OCI-LY1 (cell line): ENCODE measurements at regions not wholly inside any gene's neighbourhood (a gene's known extent, or its start where the extent isn't known, plus 50 kb on each side); places are given as distances from the start of the nearest gene placed in this dataset.

ENCODE experiments used
- H2AFZ ChIP-seq: fragments of 200-600 bp; sonication (generic), shearing (Covaris generic); 2 replicates; pipeline ENCODE4 v1.6.0; 2014; ENCODE audit warnings: antibody characterized with exemption, mild to moderate bottlenecking, low read length
- H3F3A ChIP-seq: fragments of 200-600 bp; sonication (generic), shearing (Covaris generic); 2 replicates; pipeline ENCODE4 v1.6.0; 2014; ENCODE audit warnings: mild to moderate bottlenecking, antibody characterized with exemption, low read length, moderate library complexity; ENCODE audit not compliant: insufficient read depth
- H3K27ac ChIP-seq: fragments of 200-600 bp; sonication (generic); 2 replicates; pipeline ENCODE4 v1.5.1; 2014; ENCODE audit warnings: low read length, mixed run types, mild to moderate bottlenecking, low read depth; ENCODE audit not compliant: poor library complexity, severe bottlenecking
- H3K27me3 ChIP-seq: fragments of 200-600 bp; sonication (generic); 2 replicates; pipeline ENCODE4 v1.6.0; 2014; ENCODE audit warnings: antibody characterized with exemption, mild to moderate bottlenecking, low read length, moderate library complexity; ENCODE audit not compliant: insufficient read depth
- H3K36me3 ChIP-seq: fragments of 200-600 bp; sonication (generic); 2 replicates; pipeline ENCODE4 v1.6.1; 2014; ENCODE audit warnings: mild to moderate bottlenecking, antibody characterized with exemption, low read length, moderate library complexity, mixed read lengths; ENCODE audit not compliant: insufficient read depth
- H3K4me1 ChIP-seq: fragments of 200-600 bp; sonication (generic); 2 replicates; pipeline ENCODE4 v1.5.1; 2014; ENCODE audit warnings: mild to moderate bottlenecking, low read length, moderate library complexity; ENCODE audit not compliant: insufficient read depth, severe bottlenecking
- H3K4me2 ChIP-seq: fragments of 200-600 bp; sonication (generic), shearing (Covaris generic); 2 replicates; pipeline ENCODE4 v1.6.1; 2014; ENCODE audit warnings: low read length
- H3K4me3 ChIP-seq: fragments of 200-600 bp; sonication (generic); 2 replicates; pipeline ENCODE4 v1.5.1; 2014; ENCODE audit warnings: low read length, low read depth, mild to moderate bottlenecking, mixed read lengths; ENCODE audit not compliant: poor library complexity, severe bottlenecking
- H3K79me2 ChIP-seq: fragments of 200-600 bp; shearing (Covaris generic); 2 replicates; pipeline ENCODE4 v1.6.1; 2016; ENCODE audit warnings: mixed run types, low read length, mixed read lengths; ENCODE audit not compliant: insufficient read depth
- H3K9ac ChIP-seq: fragments of 200-600 bp; sonication (generic), shearing (Covaris generic); 2 replicates; pipeline ENCODE4 v1.6.1; 2014; ENCODE audit warnings: mild to moderate bottlenecking, low read length, mixed read lengths
- H3K9me2 ChIP-seq: fragments of 200-600 bp; sonication (generic), shearing (Covaris generic); 2 replicates; pipeline ENCODE4 v1.6.1; 2014; ENCODE audit warnings: low read depth, mild to moderate bottlenecking, low read length, mixed read lengths
- H3K9me3 ChIP-seq: fragments of 200-600 bp; shearing (Covaris generic); 2 replicates; pipeline ENCODE4 v1.6.1; 2014; ENCODE audit warnings: low read length, mixed read lengths
- H4K20me1 ChIP-seq: fragments of 200-600 bp; sonication (generic), shearing (Covaris generic); 2 replicates; pipeline ENCODE4 v1.6.0; 2016; ENCODE audit warnings: mild to moderate bottlenecking, low read length; ENCODE audit not compliant: insufficient read depth
- CTCF ChIP-seq: fragments of 200-600 bp; sonication (generic), shearing (Covaris generic); IDR thresholded peaks from 2 replicates; pipeline ENCODE4 v1.5.1; 2017; ENCODE audit warnings: mild to moderate bottlenecking, antibody characterized with exemption, low read length, moderate library complexity, mixed read lengths
- EZH2 ChIP-seq: fragments of 200-600 bp; sonication (generic), shearing (Covaris generic); IDR thresholded peaks from 2 replicates; pipeline ENCODE4 v1.8.0; 2017; ENCODE audit warnings: borderline replicate concordance, mixed run types, mild to moderate bottlenecking, antibody characterized with exemption, low read length, moderate library complexity, mixed read lengths

- peak overlapping the region; percentile 31 for H3K27ac ChIP-seq
- TF ChIP-seq CTCF (no peak), EZH2 (no peak)
Measured at GRCh38 chr21:18954441-18954844, 550.9 kb upstream of the TMPRSS15 start.

GRCh38 chr21:18959817-18960216 is 556.2 kb upstream of the TMPRSS15 start:
- Histone ChIP-seq H3K4me2 (peak overlapping the region; percentile 49), H4K20me1 (no peaks in the 10 kb centered on the region), H3K4me1 (peaks cover 37% of the 10 kb centered on the region), H3K36me3 (no peaks in the 10 kb centered on the region), H3K9me2 (no peaks in the 10 kb centered on the region), H3K27ac (peak overlapping the region; percentile 94), H3F3A (no peaks in the 10 kb centered on the region), H2AFZ (no peak overlapping the region), H3K4me3 (peak overlapping the region; percentile 36), H3K27me3 (no peaks in the 10 kb centered on the region), H3K9me3 (no peaks in the 10 kb centered on the region), H3K9ac (peak overlapping the region; percentile 24), H3K79me2 (no peaks in the 10 kb centered on the region)
- TF ChIP-seq EZH2 (no peak), CTCF (no peak)

More at GRCh38 chr21:18954441-18954844, 550.9 kb upstream of the TMPRSS15 start:
- no peak overlapping the region for H3K4me3 ChIP-seq
- no peaks in the 10 kb centered on the region for H3K9me3 ChIP-seq
- no peak overlapping the region for H3K9ac ChIP-seq
- no peak overlapping the region for H3K4me2 ChIP-seq
- H3K79me2 ChIP-seq = no peaks in the 10 kb centered on the region
- H3K4me1 ChIP-seq = peaks cover 30% of the 10 kb centered on the region
- H4K20me1 ChIP-seq = no peaks in the 10 kb centered on the region
- no peaks in the 10 kb centered on the region for H3K36me3 ChIP-seq
- H3K27me3 ChIP-seq = no peaks in the 10 kb centered on the region
- no peaks in the 10 kb centered on the region for H3K9me2 ChIP-seq
- no peak overlapping the region for H2AFZ ChIP-seq
- no peaks in the 10 kb centered on the region for H3F3A ChIP-seq

- Histone ChIP-seq H4K20me1 (no peaks in the 10 kb centered on the region), H3K9ac (peak overlapping the region; percentile 24), H3F3A (no peaks in the 10 kb centered on the region), H3K4me1 (peaks cover 35% of the 10 kb centered on the region), H3K79me2 (no peaks in the 10 kb centered on the region), H3K4me2 (peak overlapping the region; percentile 49), H3K9me2 (no peaks in the 10 kb centered on the region), H3K4me3 (peak overlapping the region; percentile 36), H3K27me3 (no peaks in the 10 kb centered on the region), H3K36me3 (no peaks in the 10 kb centered on the region), H3K9me3 (no peaks in the 10 kb centered on the region), H2AFZ (0 out of 2 replicates have a peak overlapping the region, but pooled peaks have one; percentile 54), H3K27ac (peak overlapping the region; percentile 94)
- TF ChIP-seq EZH2 = no peak
- TF ChIP-seq CTCF = no peak
Measured at GRCh38 chr21:18960306-18960705, 556.7 kb upstream of the TMPRSS15 start.
